K562 (cell line): ENCODE measurements at regions not wholly inside any gene's neighbourhood (a gene's known extent, or its start where the extent isn't known, plus 50 kb on each side); places are given as distances from the start of the nearest gene placed in this dataset.

Experiments
- ATAC-seq: fragments of 200-7000 bp; cut with Tn5 transposase; 3 replicates; pipeline ENCODE4 v1.9.1; 2020; ENCODE audit warnings: moderate library complexity
- BruUV-seq: library from RNA; stranded (reverse); fragments of 400-500 nt; replicated peaks from 2 replicates; lab custom pipeline; 2021; lab: Mats Ljungman, UMichigan
- CTCF ChIA-PET: fragments of 300-600 bp; formaldehyde crosslinking; extraction: SDS; loops from one replicate; lab custom pipeline; 2021; ENCODE audit warnings: low intra/inter-chr PET ratio; lab: Yijun Ruan, JAX
- POLR2A ChIA-PET: fragments of 300-600, 350-650 bp; sonication (Branson Sonifier 250); formaldehyde crosslinking; extraction: SDS; loops from one replicate; lab custom pipeline; 2021; ENCODE audit warnings: antibody characterized with exemption, inconsistent platforms; lab: Yijun Ruan, JAX
- DNase-seq, 4 experiments: peaks; one replicate each; pipeline versions ENCODE4 v3.0.0 to v3.0.0-alpha.2; 2011 to 2018; ENCODE audit warnings: low spot score in 3 of 4, mixed read lengths in 3 of 4; ENCODE audit errors: extremely low read depth in 1 of 4
- FAIRE-seq: peaks from 2 replicates; lab custom pipeline; 2011; peaks lifted over from hg19 to GRCh38; lab: Jason Lieb, UNC
- H2AFZ ChIP-seq: 2 replicates; pipeline ENCODE4 v1.6.0; 2011; ENCODE audit warnings: low read depth, low read length, control low read depth, inconsistent platforms
- H3K27ac ChIP-seq: fragments of 200-600 bp; 3 replicates; pipeline ENCODE4 v1.8.0; 2011; ENCODE audit warnings: low read depth, mild to moderate bottlenecking, control low read depth, inconsistent platforms, low read length, moderate library complexity, mixed read lengths; ENCODE audit errors: extremely low read depth
- H3K27me3 ChIP-seq, 2 experiments: fragments of 300-600 bp in 1 of 2; 2 replicates in 1 of 2; 3 replicates in 1 of 2; pipeline versions ENCODE4 v1.6.0 to v1.8.0; 2011; ENCODE audit warnings: inconsistent platforms in 2 of 2, low read length in 2 of 2, mild to moderate bottlenecking in 1 of 2, mixed read lengths in 1 of 2, moderate library complexity in 1 of 2; ENCODE audit not compliant: control insufficient read depth in 2 of 2, insufficient read depth in 2 of 2
- H3K36me3 ChIP-seq: fragments of 300-600 bp; 3 replicates; pipeline ENCODE4 v1.8.0; 2011; ENCODE audit warnings: mild to moderate bottlenecking, low read length, inconsistent platforms; ENCODE audit not compliant: control insufficient read depth, insufficient read depth
- H3K4me1 ChIP-seq, 2 experiments: fragments of 200-600 bp in 1 of 2; replicated peaks in 1 of 2; 2 replicates in 1 of 2; 3 replicates in 1 of 2; pipeline versions ENCODE4 v1.5.1 to v1.8.0; 2011; ENCODE audit warnings: inconsistent platforms in 2 of 2, low read length in 2 of 2, mild to moderate bottlenecking in 1 of 2, mixed read lengths in 1 of 2, moderate library complexity in 1 of 2; ENCODE audit not compliant: control insufficient read depth in 2 of 2, insufficient read depth in 2 of 2
- H3K4me2 ChIP-seq: 2 replicates; pipeline ENCODE4 v1.6.1; 2011; ENCODE audit warnings: low read length, control low read depth, inconsistent platforms, mixed read lengths; ENCODE audit not compliant: insufficient read depth
- H3K4me3 ChIP-seq: fragments of 200-600 bp; sonication (generic), shearing (Covaris generic); 2 replicates; pipeline ENCODE4 v1.5.1; 2016; ENCODE audit warnings: control low read depth, inconsistent platforms
- H3K79me2 ChIP-seq: fragments of 200-600 bp; 3 replicates; pipeline ENCODE4 v1.8.0; 2011; ENCODE audit warnings: low read length, inconsistent platforms; ENCODE audit not compliant: control insufficient read depth, insufficient read depth
- H3K9ac ChIP-seq, 2 experiments: 2 replicates each; pipeline versions ENCODE4 v1.6.0 to v1.6.1; 2011; ENCODE audit warnings: low read depth in 2 of 2, low read length in 2 of 2, control low read depth in 1 of 2, inconsistent platforms in 1 of 2, mild to moderate bottlenecking in 1 of 2, mixed read lengths in 1 of 2; ENCODE audit not compliant: insufficient read depth in 1 of 2
- H3K9me1 ChIP-seq: one replicate; pipeline ENCODE4 v1.6.0; 2011; ENCODE audit warnings: inconsistent platforms, mild to moderate bottlenecking, low read length, moderate library complexity; ENCODE audit not compliant: control insufficient read depth, insufficient read depth
- H3K9me3 ChIP-seq: replicated peaks from 2 replicates; pipeline ENCODE4 v1.5.1; 2011; ENCODE audit warnings: low read depth, low read length, inconsistent platforms; ENCODE audit not compliant: control insufficient read depth, insufficient read depth
- H4K20me1 ChIP-seq: replicated peaks from 2 replicates; pipeline ENCODE4 v1.6.1; 2011; ENCODE audit warnings: low read length, inconsistent platforms, mixed read lengths; ENCODE audit not compliant: control insufficient read depth, insufficient read depth
- TCF3 ChIP-seq: sonication (generic); formaldehyde crosslinking; IDR thresholded peaks from 2 replicates; pipeline ENCODE4 v1.4.0; 2020; ENCODE audit warnings: mild to moderate bottlenecking, missing genetic modification reagents
- ZBTB40 ChIP-seq, 2 experiments: fragments of 450-650 bp in 1 of 2; sonication (generic) in 1 of 2; formaldehyde crosslinking in 1 of 2; IDR thresholded peaks; 2 replicates each; pipeline versions ENCODE4 v1.7.1 to v1.9.0; 2016 to 2022; ENCODE audit warnings: inconsistent platforms in 1 of 2, mild to moderate bottlenecking in 1 of 2, missing genetic modification reagents in 1 of 2
- ZNF224 ChIP-seq: sonication (generic); formaldehyde crosslinking; IDR thresholded peaks from 2 replicates; pipeline ENCODE4 v1.8.0; 2022; ENCODE audit warnings: mild to moderate bottlenecking, missing genetic modification reagents
- ZNF24 ChIP-seq: fragments of 450-650 bp; IDR thresholded peaks from 2 replicates; pipeline ENCODE4 v1.6.1; 2016
- ZNF512 ChIP-seq: IDR thresholded peaks from 2 replicates; pipeline ENCODE4 v1.6.1; 2016; ENCODE audit warnings: missing genetic modification characterization, missing compliant biosample characterization
- WGBS: fragments of 100-300 bp; shearing (Covaris generic); methylation state at CpG from one replicate; pipeline ENCODE4 v1.1.6; 2016; ENCODE audit warnings: low coverage, mixed read lengths; ENCODE audit not compliant: insufficient coverage; ENCODE audit errors: missing lambda C conversion rate; 5-methylcytosine and 5-hydroxymethylcytosine counted together
- in situ Hi-C: fragments of 300-500 bp; cut with MboI; formaldehyde crosslinking; loops from 4 replicates; pipeline ENCODE4 v1.15.0; 2018; ENCODE audit warnings: inconsistent platforms, mixed read lengths
- intact Hi-C: fragments of 100-400 bp; cut with micrococcal nuclease; formaldehyde crosslinking; loops from 2 replicates; pipeline ENCODE4 v1.14.2; 2022
- TF ChIP-seq, protein P1 (sequence below): fragments of 450-650 bp; formaldehyde crosslinking; IDR thresholded peaks from 2 replicates; pipeline ENCODE4 v1.4.0; 2022; ENCODE audit warnings: mild to moderate bottlenecking, moderate library complexity

GRCh38 chr6:105932440-105932839 is 153.7 kb upstream of the PRDM1 start:
- no peak overlapping the region for H2AFZ ChIP-seq
- H3K27ac ChIP-seq = no peak overlapping the region
- no peaks in the 10 kb centered on the region for H3K4me1 ChIP-seq
- TF ChIP-seq TCF3 (CRISPR knock-in tag) (no peak), ZNF224 (CRISPR knock-in tag) (no peak), ZBTB40 (IDR thresholded peaks at IDR 0.05) (no peak), ZBTB40 (CRISPR knock-in tag; IDR thresholded peaks at IDR 0.05) (no peak), ZNF512 (tag) (no peak), ZNF24 (no peak)
- TF ChIP-seq, protein P1, sequence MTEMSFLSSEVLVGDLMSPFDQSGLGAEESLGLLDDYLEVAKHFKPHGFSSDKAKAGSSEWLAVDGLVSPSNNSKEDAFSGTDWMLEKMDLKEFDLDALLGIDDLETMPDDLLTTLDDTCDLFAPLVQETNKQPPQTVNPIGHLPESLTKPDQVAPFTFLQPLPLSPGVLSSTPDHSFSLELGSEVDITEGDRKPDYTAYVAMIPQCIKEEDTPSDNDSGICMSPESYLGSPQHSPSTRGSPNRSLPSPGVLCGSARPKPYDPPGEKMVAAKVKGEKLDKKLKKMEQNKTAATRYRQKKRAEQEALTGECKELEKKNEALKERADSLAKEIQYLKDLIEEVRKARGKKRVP (CRISPR knock-in tag) = no peak
- H3K36me3 ChIP-seq = no peaks in the 10 kb centered on the region
- ATAC-seq (no peak), DNase-seq (no peak), FAIRE-seq (no peak)
- ChIA-PET CTCF (no interaction called here), POLR2A (interaction anchor here (0.6 kb wide), 1 partner anchor 1187 kb away, joined by 4 read pairs; no protein-coding TSS in a partner anchor)
- peaks cover 15 to 25% of the 10 kb centered on the region in 2 experiments for H3K27me3 ChIP-seq
- no peaks in the 10 kb centered on the region for H4K20me1 ChIP-seq
- no peaks in the 10 kb centered on the region for H3K9me3 ChIP-seq
- H3K9ac ChIP-seq = no peak overlapping the region
- no peaks in the 10 kb centered on the region for H3K9me1 ChIP-seq
- no peak overlapping the region for H3K4me2 ChIP-seq
- 7% methylated on average over 2 of the region's 2 CpGs for WGBS
- in situ Hi-C loops (no loop called here), intact Hi-C loops (loop anchor here (10.0 kb wide), 1 partner anchor 448 kb away; no protein-coding TSS in a partner anchor)
- no peak overlapping the region for H3K4me3 ChIP-seq
- no peaks in the 10 kb centered on the region for H3K79me2 ChIP-seq
- BruUV-seq = no TSS peak
